H1 (cell line): ENCODE measurements at regions not wholly inside any gene's neighbourhood (a gene's known extent, or its start where the extent isn't known, plus 50 kb on each side); places are given as distances from the start of the nearest gene placed in this dataset.

Experiments used
- BRCA1 ChIP-seq: IDR thresholded peaks from 2 replicates; pipeline ENCODE4 v1.6.1; 2012; ENCODE audit warnings: low read depth, low read length, improper control_type of control experiment
- CHD2 ChIP-seq: IDR thresholded peaks from 2 replicates; pipeline ENCODE4 v1.6.1; 2012; ENCODE audit warnings: low read length, improper control_type of control experiment
- CTCF ChIP-seq, 3 experiments: IDR thresholded peaks; 1 replicate in 2 of 3; 2 replicates in 1 of 3; pipeline versions ENCODE4 v1.5.1 to v1.6.1; 2011; ENCODE audit warnings: low read length in 3 of 3, mild to moderate bottlenecking in 3 of 3, inconsistent platforms in 2 of 3, low read depth in 1 of 3, moderate library complexity in 1 of 3; ENCODE audit not compliant: insufficient read depth in 1 of 3; ENCODE audit errors: control extremely low read depth in 1 of 3
- EP300 ChIP-seq, 2 experiments: IDR thresholded peaks; 1 replicate in 1 of 2; 2 replicates in 1 of 2; pipeline ENCODE4 v1.6.1; 2011 to 2012; ENCODE audit warnings: low read depth in 2 of 2, low read length in 2 of 2, mild to moderate bottlenecking in 2 of 2, borderline replicate concordance in 1 of 2, inconsistent platforms in 1 of 2, moderate library complexity in 1 of 2
- EZH2 ChIP-seq: fragments of 200-600 bp; sonication (generic); IDR thresholded peaks from 2 replicates; pipeline ENCODE4 v1.7.1; 2012; ENCODE audit warnings: low read depth, mild to moderate bottlenecking, moderate library complexity, low read length, inconsistent platforms; ENCODE audit not compliant: severe bottlenecking
- GABPA ChIP-seq: IDR thresholded peaks from 2 replicates; pipeline ENCODE4 v1.6.1; 2011; ENCODE audit warnings: mild to moderate bottlenecking, low read length, moderate library complexity, borderline replicate concordance; ENCODE audit not compliant: insufficient read depth
- MAFK ChIP-seq: IDR thresholded peaks from 2 replicates; pipeline ENCODE4 v1.6.1; 2012; ENCODE audit warnings: low read depth, mild to moderate bottlenecking, improper control_type of control experiment, low read length
- POLR2A ChIP-seq, 2 experiments: IDR thresholded peaks; 1 replicate in 1 of 2; 2 replicates in 1 of 2; pipeline ENCODE4 v1.6.1; 2011; ENCODE audit warnings: low read depth in 2 of 2, low read length in 2 of 2, mild to moderate bottlenecking in 2 of 2; ENCODE audit errors: control extremely low read depth in 1 of 2
- POLR2AphosphoS5 ChIP-seq: IDR thresholded peaks from 2 replicates; pipeline ENCODE4 v1.6.1; 2011; ENCODE audit warnings: low read depth, low read length
- RAD21 ChIP-seq, 2 experiments: IDR thresholded peaks in 1 of 2; conservative IDR thresholded peaks in 1 of 2; 2 replicates each; pipeline ENCODE4 v1.6.1; 2011; ENCODE audit warnings: low read depth in 2 of 2, low read length in 2 of 2, improper control_type of control experiment in 1 of 2, inconsistent platforms in 1 of 2, mild to moderate bottlenecking in 1 of 2, moderate library complexity in 1 of 2
- SAP30 ChIP-seq: fragments of 300-600 bp; sonication (generic); IDR thresholded peaks from 2 replicates; pipeline ENCODE4 v1.7.1; 2012; ENCODE audit warnings: low read length, moderate library complexity, mild to moderate bottlenecking, inconsistent platforms; ENCODE audit not compliant: insufficient read depth, insufficient replicate concordance
- SIN3A ChIP-seq, 2 experiments: IDR thresholded peaks in 1 of 2; conservative IDR thresholded peaks in 1 of 2; 2 replicates each; pipeline ENCODE4 v1.6.1; 2011 to 2012; ENCODE audit warnings: low read length in 2 of 2, improper control_type of control experiment in 1 of 2, low read depth in 1 of 2, mild to moderate bottlenecking in 1 of 2
- TBP ChIP-seq: IDR thresholded peaks from 2 replicates; pipeline ENCODE4 v1.6.1; 2011; ENCODE audit warnings: low read depth, low read length, improper control_type of control experiment

GRCh38 chr13:40231311-40231710 is 435.1 kb downstream of the FOXO1 start:
- TF ChIP-seq BRCA1 (no peak), EP300 (IDR thresholded peaks at IDR 0.05; ENCODE audit: borderline replicate concordance in 1 of 2, low read depth in 2 of 2, low read length in 2 of 2) (no peak), GABPA (no peak), MAFK (no peak), POLR2A (IDR thresholded peaks at IDR 0.05; ENCODE audit: control extremely low read depth in 1 of 2, low read depth in 2 of 2, low read length in 2 of 2) (no peak), EZH2 (no peak), RAD21 (IDR thresholded peaks at IDR 0.05 in 1 of 2, conservative IDR thresholded peaks at IDR 0.05 in 1 of 2; ENCODE audit: low read depth in 2 of 2, low read length in 2 of 2) (no peak), CTCF (IDR thresholded peaks at IDR 0.05; ENCODE audit: control extremely low read depth in 1 of 3, insufficient read depth in 1 of 3, low read depth in 1 of 3, low read length in 3 of 3) (no peak), POLR2AphosphoS5 (no peak), SAP30 (no peak), SIN3A (conservative IDR thresholded peaks at IDR 0.05 in 1 of 2, IDR thresholded peaks at IDR 0.05 in 1 of 2; ENCODE audit: low read depth in 1 of 2, low read length in 2 of 2) (no peak), TBP (no peak), CHD2 (no peak)
